ENCODE measurements at regions not wholly inside any gene's neighbourhood (a gene's known extent, or its start where the extent isn't known, plus 50 kb on each side); places are given as distances from the start of the nearest gene placed in this dataset.

GRCh38 chr2:65536596-65536995 is 104.2 kb upstream of the SPRED2 start:
- H3K27ac ChIP-seq: no peak overlapping the region
- no peaks in the 10 kb centered on the region for H3K36me3 ChIP-seq
- in situ Hi-C loops (cut with MboI; ENCODE audit: low pct_ligation_motif_present in 1 of 4, low pct_unique_long_range_greater_than_20kb in 1 of 4, low sequenced_read_pairs in 3 of 4): no loop called here
- WGBS, 2 donors (ENCODE audit: low coverage in 1 of 2): 61 to 69% methylated on average over 2 to 4 of the region's 4 CpGs
- TF ChIP-seq POLR2A (IDR thresholded peaks at IDR 0.05): no peak
- no peak for TF ChIP-seq POLR2AphosphoS5 (IDR thresholded peaks at IDR 0.05)
- TF ChIP-seq CTCF (IDR thresholded peaks at IDR 0.05): no peak
- no peak for TF ChIP-seq EP300 (IDR thresholded peaks at IDR 0.05; ENCODE audit: low read depth)
- H3K9me3 ChIP-seq: no peaks in the 10 kb centered on the region
- H3K4me3 ChIP-seq: no peak overlapping the region
- no peaks in the 10 kb centered on the region for H3K27me3 ChIP-seq
- H3K4me1 ChIP-seq: no peaks in the 10 kb centered on the region
- no peak for DNase-seq
- intact Hi-C loops (cut with DNase I; ENCODE audit: low total_unique reads): no loop called here

GRCh38 chr2:65532937-65533336 is 100.5 kb upstream of the SPRED2 start:
- Histone ChIP-seq H3K4me1 (no peaks in the 10 kb centered on the region), H3K27ac (no peak overlapping the region), H3K9me3 (no peaks in the 10 kb centered on the region), H3K27me3 (no peaks in the 10 kb centered on the region), H3K4me3 (no peak overlapping the region), H3K36me3 (no peaks in the 10 kb centered on the region)
- intact Hi-C loops (cut with DNase I; ENCODE audit: low total_unique reads): no loop called here
- WGBS, 2 donors (ENCODE audit: low coverage in 1 of 2): 85% methylated on average over 4 of the region's 4 CpGs; no CpG with 5 or more reads in 1 of the 2 donors
- TF ChIP-seq POLR2A (IDR thresholded peaks at IDR 0.05) (no peak), POLR2AphosphoS5 (IDR thresholded peaks at IDR 0.05) (no peak), CTCF (IDR thresholded peaks at IDR 0.05) (no peak), EP300 (IDR thresholded peaks at IDR 0.05; ENCODE audit: low read depth) (no peak)
- in situ Hi-C loops (cut with MboI; ENCODE audit: low pct_ligation_motif_present in 1 of 4, low pct_unique_long_range_greater_than_20kb in 1 of 4, low sequenced_read_pairs in 3 of 4): no loop called here
- no peak for DNase-seq

- no peak for DNase-seq
- in situ Hi-C loops (cut with MboI; ENCODE audit: low pct_ligation_motif_present in 1 of 4, low pct_unique_long_range_greater_than_20kb in 1 of 4, low sequenced_read_pairs in 3 of 4) (no loop called here), intact Hi-C loops (cut with DNase I; ENCODE audit: low total_unique reads) (no loop called here)
- 93 to 100% methylated on average over 2 to 3 of the region's 3 CpGs for WGBS, 2 donors (ENCODE audit: low coverage in 1 of 2)
- Histone ChIP-seq H3K4me3 (no peak overlapping the region), H3K36me3 (no peaks in the 10 kb centered on the region), H3K9me3 (no peaks in the 10 kb centered on the region), H3K27me3 (no peaks in the 10 kb centered on the region), H3K4me1 (no peaks in the 10 kb centered on the region), H3K27ac (no peak overlapping the region)
- no peak for TF ChIP-seq POLR2AphosphoS5 (IDR thresholded peaks at IDR 0.05)
- no peak for TF ChIP-seq CTCF (IDR thresholded peaks at IDR 0.05)
- no peak for TF ChIP-seq EP300 (IDR thresholded peaks at IDR 0.05; ENCODE audit: low read depth)
- TF ChIP-seq POLR2A (IDR thresholded peaks at IDR 0.05): no peak
Observed at GRCh38 chr2:65532326-65532725, 99.9 kb upstream of the SPRED2 start.

- H3K27me3 ChIP-seq: no peaks in the 10 kb centered on the region
- WGBS, 2 donors (ENCODE audit: low coverage in 1 of 2): 94 to 100% methylated on average over 2 to 5 of the region's 5 CpGs
- no peaks in the 10 kb centered on the region for H3K36me3 ChIP-seq
- TF ChIP-seq CTCF (IDR thresholded peaks at IDR 0.05): no peak
- no peak for TF ChIP-seq POLR2AphosphoS5 (IDR thresholded peaks at IDR 0.05)
- no peak for TF ChIP-seq EP300 (IDR thresholded peaks at IDR 0.05; ENCODE audit: low read depth)
- TF ChIP-seq POLR2A (IDR thresholded peaks at IDR 0.05): no peak
- DNase-seq: no peak
- peaks cover 0 to 4% (median 0%) of the 10 kb centered on the region in 4 donors for H3K4me1 ChIP-seq
- H3K4me3 ChIP-seq: no peak overlapping the region
- no peaks in the 10 kb centered on the region for H3K9me3 ChIP-seq
- in situ Hi-C loops (cut with MboI; ENCODE audit: low pct_ligation_motif_present in 1 of 4, low pct_unique_long_range_greater_than_20kb in 1 of 4, low sequenced_read_pairs in 3 of 4): no loop called here
- intact Hi-C loops (cut with DNase I; ENCODE audit: low total_unique reads): no loop called here
- H3K27ac ChIP-seq: no peak overlapping the region
Observed at GRCh38 chr2:65530547-65531320, 98.3 kb upstream of the SPRED2 start.
